Neural progenitor cell (in vitro differentiated cells): ENCODE measurements at regions not wholly inside any gene's neighbourhood (a gene's known extent, or its start where the extent isn't known, plus 50 kb on each side); places are given as distances from the start of the nearest gene placed in this dataset.

ENCODE experiments used
- DNase-seq: peaks from one replicate; pipeline ENCODE4 v3.0.0-alpha.2; 2016; ENCODE audit warnings: low spot score
- H2AFZ ChIP-seq: fragments of 200-600 bp; sonication (generic); replicated peaks from 2 replicates; pipeline ENCODE4 v1.6.1; 2016; ENCODE audit warnings: antibody characterized with exemption
- H3F3A ChIP-seq: fragments of 200-600 bp; sonication (generic); 2 replicates; pipeline ENCODE4 v1.6.1; 2016; ENCODE audit warnings: antibody characterized with exemption, low read depth
- H3K27ac ChIP-seq: fragments of 200-600 bp; sonication (generic); 2 replicates; pipeline ENCODE4 v1.5.1; 2016; ENCODE audit warnings: mild to moderate bottlenecking
- H3K27me3 ChIP-seq: fragments of 200-600 bp; sonication (generic); 2 replicates; pipeline ENCODE4 v1.6.1; 2016; ENCODE audit warnings: mild to moderate bottlenecking, moderate library complexity
- H3K36me3 ChIP-seq: fragments of 200-600 bp; sonication (generic); 2 replicates; pipeline ENCODE4 v1.5.1; 2016
- H3K4me1 ChIP-seq: fragments of 200-600 bp; sonication (generic); 2 replicates; pipeline ENCODE4 v1.6.1; 2016; ENCODE audit warnings: mixed run types
- H3K4me2 ChIP-seq: fragments of 200-600 bp; sonication (generic); 2 replicates; pipeline ENCODE4 v1.6.1; 2016
- H3K4me3 ChIP-seq: fragments of 200-600 bp; sonication (generic); 2 replicates; pipeline ENCODE4 v1.5.1; 2016
- H3K79me2 ChIP-seq: fragments of 200-600 bp; sonication (generic); 2 replicates; pipeline ENCODE4 v1.6.1; 2016; ENCODE audit warnings: low read depth
- H3K9ac ChIP-seq: fragments of 200-600 bp; sonication (generic); 2 replicates; pipeline ENCODE4 v1.6.1; 2016
- H3K9me3 ChIP-seq: fragments of 200-600 bp; sonication (generic); 2 replicates; pipeline ENCODE4 v1.5.1; 2016; ENCODE audit warnings: low read depth
- H4K20me1 ChIP-seq: fragments of 200-600 bp; sonication (generic); 2 replicates; pipeline ENCODE4 v1.6.1; 2016; ENCODE audit warnings: low read depth
- H3K27ac Mint-ChIP-seq: 3 replicates; pipeline ENCODE4 v1.8.0; 2021; ENCODE audit warnings: mixed read lengths
- H3K27me3 Mint-ChIP-seq: 2 replicates; pipeline ENCODE4 v1.8.0; 2022; ENCODE audit warnings: low read depth, mild to moderate bottlenecking, inconsistent platforms, moderate library complexity, mixed read lengths; ENCODE audit not compliant: insufficient read depth
- H3K36me3 Mint-ChIP-seq: 3 replicates; pipeline ENCODE4 v1.8.0; 2021; ENCODE audit warnings: mixed read lengths
- H3K4me1 Mint-ChIP-seq: 3 replicates; pipeline ENCODE4 v1.8.0; 2021; ENCODE audit warnings: mixed read lengths
- H3K4me3 Mint-ChIP-seq: 3 replicates; pipeline ENCODE4 v1.8.0; 2021; ENCODE audit warnings: mild to moderate bottlenecking, moderate library complexity, mixed read lengths
- H3K9me3 Mint-ChIP-seq: 3 replicates; pipeline ENCODE4 v1.8.0; 2020; ENCODE audit warnings: mixed read lengths
- CTCF ChIP-seq: fragments of 200-600 bp; sonication (generic); IDR thresholded peaks from 2 replicates; pipeline ENCODE4 v1.5.1; 2017; ENCODE audit warnings: antibody characterized with exemption, mild to moderate bottlenecking
- EZH2 ChIP-seq: fragments of 200-600 bp; sonication (generic); IDR thresholded peaks from 2 replicates; pipeline ENCODE4 v1.6.1; 2017; ENCODE audit warnings: antibody characterized with exemption, mild to moderate bottlenecking, moderate library complexity
- EZH2phosphoT487 ChIP-seq: fragments of 200-600 bp; sonication (generic); IDR thresholded peaks from 2 replicates; pipeline ENCODE4 v1.6.1; 2017; ENCODE audit warnings: antibody characterized with exemption

- H3K9ac ChIP-seq, result no peak overlapping the region
- no peaks in the 10 kb centered on the region for H3K36me3 Mint-ChIP-seq
- no peak overlapping the region for H3K27ac Mint-ChIP-seq
- H3K4me3 ChIP-seq, result no peak overlapping the region
- no peak overlapping the region for H3K4me3 Mint-ChIP-seq
- no peak overlapping the region for H2AFZ ChIP-seq
- H3F3A ChIP-seq, result no peaks in the 10 kb centered on the region
- no peaks in the 10 kb centered on the region for H3K36me3 ChIP-seq
- H3K4me1 ChIP-seq, result no peaks in the 10 kb centered on the region
- H3K27me3 Mint-ChIP-seq, result peaks cover 2% of the 10 kb centered on the region
- no peak for DNase-seq
- H3K9me3 ChIP-seq, result no peaks in the 10 kb centered on the region
- H3K27ac ChIP-seq, result no peak overlapping the region
- H3K9me3 Mint-ChIP-seq, result peaks cover 7% of the 10 kb centered on the region
- TF ChIP-seq EZH2, result no peak
- no peak for TF ChIP-seq CTCF
- TF ChIP-seq EZH2phosphoT487, result no peak
- no peak overlapping the region for H3K4me2 ChIP-seq
- no peaks in the 10 kb centered on the region for H3K4me1 Mint-ChIP-seq
- no peaks in the 10 kb centered on the region for H4K20me1 ChIP-seq
- H3K27me3 ChIP-seq, result no peaks in the 10 kb centered on the region
- no peaks in the 10 kb centered on the region for H3K79me2 ChIP-seq
Measured at GRCh38 chr4:102439236-102439614, 61.9 kb upstream of the NFKB1 start.

- no peaks in the 10 kb centered on the region for H3K9me3 ChIP-seq
- H3K4me2 ChIP-seq, result no peak overlapping the region
- Mint-ChIP-seq H3K27ac (no peak overlapping the region), H3K36me3 (no peaks in the 10 kb centered on the region), H3K9me3 (peaks cover 2% of the 10 kb centered on the region), H3K4me3 (no peak overlapping the region), H3K27me3 (peaks cover 2% of the 10 kb centered on the region), H3K4me1 (no peaks in the 10 kb centered on the region)
- H3F3A ChIP-seq, result no peaks in the 10 kb centered on the region
- H3K9ac ChIP-seq, result no peak overlapping the region
- no peaks in the 10 kb centered on the region for H4K20me1 ChIP-seq
- H3K4me1 ChIP-seq, result no peaks in the 10 kb centered on the region
- no peak overlapping the region for H3K4me3 ChIP-seq
- no peaks in the 10 kb centered on the region for H3K27me3 ChIP-seq
- no peaks in the 10 kb centered on the region for H3K36me3 ChIP-seq
- TF ChIP-seq CTCF (no peak), EZH2phosphoT487 (no peak), EZH2 (no peak)
- no peak for DNase-seq
- no peak overlapping the region for H3K27ac ChIP-seq
- no peak overlapping the region for H2AFZ ChIP-seq
- H3K79me2 ChIP-seq, result no peaks in the 10 kb centered on the region
Measured at GRCh38 chr4:102439812-102440211, 61.3 kb upstream of the NFKB1 start.

- H3K9me3 Mint-ChIP-seq, result peaks cover under 1% of the 10 kb centered on the region
- no peaks in the 10 kb centered on the region for H3K27me3 Mint-ChIP-seq
- H3K36me3 Mint-ChIP-seq, result no peaks in the 10 kb centered on the region
- H3K4me2 ChIP-seq, result no peak overlapping the region
- no peak for TF ChIP-seq CTCF
- no peak for TF ChIP-seq EZH2
- TF ChIP-seq EZH2phosphoT487, result no peak
- H3K4me1 ChIP-seq, result no peaks in the 10 kb centered on the region
- H3K27ac Mint-ChIP-seq, result no peak overlapping the region
- no peaks in the 10 kb centered on the region for H3F3A ChIP-seq
- no peaks in the 10 kb centered on the region for H3K27me3 ChIP-seq
- no peak overlapping the region for H3K9ac ChIP-seq
- no peaks in the 10 kb centered on the region for H4K20me1 ChIP-seq
- no peaks in the 10 kb centered on the region for H3K4me1 Mint-ChIP-seq
- no peaks in the 10 kb centered on the region for H3K9me3 ChIP-seq
- H3K4me3 Mint-ChIP-seq, result no peak overlapping the region
- H3K79me2 ChIP-seq, result no peaks in the 10 kb centered on the region
- DNase-seq, result no peak
- H3K36me3 ChIP-seq, result no peaks in the 10 kb centered on the region
- no peak overlapping the region for H3K4me3 ChIP-seq
- H2AFZ ChIP-seq, result no peak overlapping the region
- H3K27ac ChIP-seq, result no peak overlapping the region
Measured at GRCh38 chr4:102440498-102440897, 60.7 kb upstream of the NFKB1 start.
